Testis (tissue), 2 donors: ENCODE measurements at regions not wholly inside any gene's neighbourhood (a gene's known extent, or its start where the extent isn't known, plus 50 kb on each side); places are given as distances from the start of the nearest gene placed in this dataset.

Experiments
- POLR2A ChIP-seq: fragments of 450-650 bp; IDR thresholded peaks from one replicate; pipeline ENCODE4 v1.6.1; 2017; ENCODE audit warnings: antibody characterized with exemption, mild to moderate bottlenecking, moderate library complexity
- TF ChIP-seq, protein P1 (sequence below), 3 experiments: fragments of 450-650 bp in 2 of 3; fragments of 200-600 bp in 1 of 3; sonication (generic) in 1 of 3; IDR thresholded peaks; one replicate each; pipeline ENCODE4 v1.5.1; 2016 to 2019; ENCODE audit warnings: antibody characterized with exemption in 3 of 3, mild to moderate bottlenecking in 2 of 3, moderate library complexity in 1 of 3

- TF ChIP-seq, protein P1, sequence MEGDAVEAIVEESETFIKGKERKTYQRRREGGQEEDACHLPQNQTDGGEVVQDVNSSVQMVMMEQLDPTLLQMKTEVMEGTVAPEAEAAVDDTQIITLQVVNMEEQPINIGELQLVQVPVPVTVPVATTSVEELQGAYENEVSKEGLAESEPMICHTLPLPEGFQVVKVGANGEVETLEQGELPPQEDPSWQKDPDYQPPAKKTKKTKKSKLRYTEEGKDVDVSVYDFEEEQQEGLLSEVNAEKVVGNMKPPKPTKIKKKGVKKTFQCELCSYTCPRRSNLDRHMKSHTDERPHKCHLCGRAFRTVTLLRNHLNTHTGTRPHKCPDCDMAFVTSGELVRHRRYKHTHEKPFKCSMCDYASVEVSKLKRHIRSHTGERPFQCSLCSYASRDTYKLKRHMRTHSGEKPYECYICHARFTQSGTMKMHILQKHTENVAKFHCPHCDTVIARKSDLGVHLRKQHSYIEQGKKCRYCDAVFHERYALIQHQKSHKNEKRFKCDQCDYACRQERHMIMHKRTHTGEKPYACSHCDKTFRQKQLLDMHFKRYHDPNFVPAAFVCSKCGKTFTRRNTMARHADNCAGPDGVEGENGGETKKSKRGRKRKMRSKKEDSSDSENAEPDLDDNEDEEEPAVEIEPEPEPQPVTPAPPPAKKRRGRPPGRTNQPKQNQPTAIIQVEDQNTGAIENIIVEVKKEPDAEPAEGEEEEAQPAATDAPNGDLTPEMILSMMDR (IDR thresholded peaks at IDR 0.05) = no peak
- TF ChIP-seq POLR2A = no peak
These were observed 347.2 kb upstream of the TPK1 start for GRCh38 chr7:145183069-145183468.
